DND-41 (cell line): ENCODE measurements at regions not wholly inside any gene's neighbourhood (a gene's known extent, or its start where the extent isn't known, plus 50 kb on each side); places are given as distances from the start of the nearest gene placed in this dataset.

Experiments used
- CTCF ChIP-seq: IDR thresholded peaks from 2 replicates; pipeline ENCODE4 v1.5.1; 2012; ENCODE audit warnings: borderline replicate concordance, low read length, moderate library complexity, mild to moderate bottlenecking; ENCODE audit not compliant: poor library complexity, severe bottlenecking; ENCODE audit errors: extremely low read depth
- EZH2 ChIP-seq: IDR thresholded peaks from 3 replicates; pipeline ENCODE4 v1.6.1; 2012; ENCODE audit warnings: borderline replicate concordance, low read depth, mild to moderate bottlenecking, moderate library complexity, low read length, inconsistent platforms; ENCODE audit not compliant: severe bottlenecking

GRCh38 chr17:10976401-10976800, 138.5 kb upstream of the PIRT start:
- TF ChIP-seq EZH2: no peak
- TF ChIP-seq CTCF: no peak
